HEK293T (cell line): ENCODE measurements at regions not wholly inside any gene's neighbourhood (a gene's known extent, or its start where the extent isn't known, plus 50 kb on each side); places are given as distances from the start of the nearest gene placed in this dataset.

ENCODE experiments used
- CTCF ChIA-PET: fragments of 350-600 bp; formaldehyde crosslinking; extraction: SDS; loops from one replicate; lab custom pipeline; 2021; ENCODE audit warnings: antibody characterized with exemption, inconsistent platforms; lab: Yijun Ruan, JAX
- POLR2A ChIA-PET: fragments of 350-600 bp; formaldehyde crosslinking; extraction: SDS; loops from one replicate; lab custom pipeline; 2020; ENCODE audit warnings: antibody characterized with exemption, inconsistent platforms; lab: Yijun Ruan, JAX
- DNase-seq: peaks from one replicate; pipeline ENCODE4 v3.0.0; 2012; ENCODE audit warnings: mixed read lengths; ENCODE audit errors: extremely low spot score
- ARNT ChIP-seq: fragments of 450-650 bp; IDR thresholded peaks from 2 replicates; pipeline ENCODE4 v1.6.1; 2017; ENCODE audit warnings: mild to moderate bottlenecking
- BHLHE40 ChIP-seq: fragments of 450-650 bp; IDR thresholded peaks from 2 replicates; pipeline ENCODE4 v1.6.1; 2016; ENCODE audit warnings: mild to moderate bottlenecking, moderate library complexity, borderline replicate concordance
- CTBP1 ChIP-seq: fragments of 450-650 bp; IDR thresholded peaks from 2 replicates; pipeline ENCODE4 v1.6.1; 2016; ENCODE audit warnings: borderline replicate concordance
- ELF4 ChIP-seq: fragments of 450-650 bp; IDR thresholded peaks from 2 replicates; pipeline ENCODE4 v1.6.1; 2017; ENCODE audit warnings: antibody characterized with exemption
- FOXA1 ChIP-seq: fragments of 450-650 bp; IDR thresholded peaks from 2 replicates; pipeline ENCODE4 v1.6.1; 2016; ENCODE audit warnings: mild to moderate bottlenecking
- FOXK2 ChIP-seq: fragments of 450-650 bp; IDR thresholded peaks from 2 replicates; pipeline ENCODE4 v1.6.1; 2016; ENCODE audit warnings: mild to moderate bottlenecking
- FOXM1 ChIP-seq: fragments of 450-650 bp; IDR thresholded peaks from 2 replicates; pipeline ENCODE4 v1.6.1; 2017; ENCODE audit warnings: mild to moderate bottlenecking, borderline replicate concordance
- HDGF ChIP-seq: fragments of 450-650 bp; IDR thresholded peaks from 2 replicates; pipeline ENCODE4 v1.6.1; 2017; ENCODE audit warnings: antibody characterized with exemption, borderline replicate concordance
- L3MBTL2 ChIP-seq: fragments of 450-650 bp; conservative IDR thresholded peaks from 2 replicates; pipeline ENCODE4 v1.6.1; 2016; ENCODE audit warnings: mild to moderate bottlenecking
- LEF1 ChIP-seq: fragments of 450-650 bp; IDR thresholded peaks from 2 replicates; pipeline ENCODE4 v1.6.1; 2017; ENCODE audit warnings: mild to moderate bottlenecking, borderline replicate concordance
- NFRKB ChIP-seq: fragments of 450-650 bp; IDR thresholded peaks from 2 replicates; pipeline ENCODE4 v1.6.1; 2016; ENCODE audit warnings: mild to moderate bottlenecking, moderate library complexity
- PKNOX1 ChIP-seq: fragments of 450-650 bp; IDR thresholded peaks from 2 replicates; pipeline ENCODE4 v1.6.1; 2016
- SP1 ChIP-seq: fragments of 450-650 bp; IDR thresholded peaks from 2 replicates; pipeline ENCODE4 v1.6.1; 2017
- SUZ12 ChIP-seq: fragments of 450-650 bp; IDR thresholded peaks from 2 replicates; pipeline ENCODE4 v1.6.1; 2016; ENCODE audit warnings: mild to moderate bottlenecking
- TARDBP ChIP-seq: fragments of 450-650 bp; IDR thresholded peaks from 2 replicates; pipeline ENCODE4 v1.6.1; 2016
- ZNF384 ChIP-seq: fragments of 450-650 bp; IDR thresholded peaks from 2 replicates; pipeline ENCODE4 v1.6.1; 2016

DNA sequence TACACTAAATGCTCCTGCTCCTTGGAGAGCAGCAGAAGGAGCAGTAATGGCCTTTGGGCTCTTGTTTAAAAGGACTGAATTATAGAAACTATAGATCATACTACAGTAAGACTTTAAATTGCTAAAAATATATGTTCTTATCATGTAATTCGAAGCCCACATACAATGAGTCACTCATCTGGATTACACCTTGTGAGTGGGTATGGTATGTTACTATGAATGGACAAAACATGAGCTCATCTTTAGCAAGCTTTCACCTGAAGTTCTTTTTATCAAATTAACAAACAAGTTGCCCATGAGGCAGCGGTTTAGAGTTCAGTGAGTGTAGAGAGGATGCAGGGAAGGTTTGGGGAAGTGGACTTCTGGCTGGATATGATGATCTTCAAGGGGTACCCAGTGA lies 114.4 kb upstream of the CCN2 start:
- POLR2A ChIA-PET, result no interaction called here
- DNase-seq, result no peak
- CTCF ChIA-PET, result no interaction called here

DNA sequence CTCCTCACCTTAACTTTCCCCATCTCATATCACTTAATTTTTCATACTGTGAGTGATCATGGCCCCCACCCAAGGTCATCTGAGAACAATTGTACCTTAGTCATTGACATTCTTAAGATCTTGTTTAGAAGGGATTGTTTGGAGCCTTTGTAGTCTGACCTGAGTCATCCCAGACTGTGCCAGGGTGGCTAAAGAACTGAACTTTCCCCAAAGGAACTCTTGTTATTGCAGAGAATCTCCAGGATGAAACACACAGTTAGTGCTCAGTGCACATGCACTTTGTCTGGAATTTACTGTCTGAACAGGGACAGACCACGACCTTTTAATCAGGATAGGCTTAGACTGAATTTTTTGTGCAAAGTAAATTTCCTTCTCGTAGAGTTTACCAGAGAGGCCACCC lies 112.6 kb upstream of the CCN2 start:
- DNase-seq, result no peak
- POLR2A ChIA-PET, result no interaction called here
- CTCF ChIA-PET, result no interaction called here
- TF ChIP-seq L3MBTL2 (no peak), FOXM1 (no peak), SUZ12 (no peak), LEF1 (no peak), SP1 (no peak), TARDBP (no peak), FOXK2 (no peak), CTBP1 (no peak), BHLHE40 (no peak), ARNT (no peak), PKNOX1 (no peak), ELF4 (no peak), HDGF (no peak), NFRKB (no peak), FOXA1 (no peak), ZNF384 (no peak)

More for the DNA sequence above, 114.4 kb upstream of the CCN2 start:
- TF ChIP-seq SP1 (no peak), BHLHE40 (no peak), ZNF384 (no peak), HDGF (no peak), TARDBP (no peak), PKNOX1 (no peak), LEF1 (no peak), ELF4 (no peak)

- ChIA-PET CTCF (no interaction called here), POLR2A (no interaction called here)
- no peak for DNase-seq
- TF ChIP-seq NFRKB (no peak), HDGF (no peak), CTBP1 (no peak), FOXM1 (no peak), SP1 (no peak), PKNOX1 (no peak), BHLHE40 (no peak), LEF1 (no peak), TARDBP (no peak), SUZ12 (no peak), FOXA1 (no peak), L3MBTL2 (no peak), ELF4 (no peak)
Observed at GRCh38 chr6:132063204-132063603, 112.0 kb upstream of the CCN2 start.

GRCh38 chr6:132062626-132063025 lies 111.5 kb upstream of the CCN2 start:
- ChIA-PET POLR2A (no interaction called here), CTCF (no interaction called here)
- DNase-seq, result no peak
- TF ChIP-seq FOXM1 (no peak), BHLHE40 (no peak), CTBP1 (no peak), SUZ12 (no peak), LEF1 (no peak), TARDBP (no peak), FOXK2 (no peak), HDGF (no peak), SP1 (no peak), ZNF384 (no peak), L3MBTL2 (no peak), ELF4 (no peak), FOXA1 (no peak), ARNT (no peak), NFRKB (no peak), PKNOX1 (no peak)

DNA sequence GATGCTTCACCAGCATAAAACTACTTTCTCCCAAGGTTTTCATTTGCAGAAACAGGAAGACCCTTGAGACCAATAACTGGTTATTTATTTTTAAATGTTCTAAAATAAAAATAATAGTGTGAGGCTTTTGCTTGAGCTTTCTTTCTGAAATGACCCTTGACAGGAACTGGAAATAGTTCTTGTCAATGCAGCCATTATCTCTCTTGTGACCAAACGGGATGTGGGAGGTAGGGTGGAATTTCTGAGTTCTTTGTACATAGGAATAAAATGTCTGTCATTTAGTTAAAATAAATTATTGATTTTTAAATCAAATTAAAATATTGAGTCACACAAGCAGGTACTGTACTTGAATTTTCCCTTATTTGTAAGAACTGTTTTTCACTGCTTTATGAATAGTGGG lies 110.2 kb upstream of the CCN2 start:
- TF ChIP-seq NFRKB (no peak), PKNOX1 (no peak), SUZ12 (no peak), ARNT (no peak), TARDBP (no peak), SP1 (no peak), BHLHE40 (no peak), LEF1 (no peak), HDGF (no peak), CTBP1 (no peak)
- no peak for DNase-seq
- CTCF ChIA-PET, result no interaction called here
- POLR2A ChIA-PET, result no interaction called here
